H9 (cell line): ENCODE measurements at regions not wholly inside any gene's neighbourhood (a gene's known extent, or its start where the extent isn't known, plus 50 kb on each side); places are given as distances from the start of the nearest gene placed in this dataset.

Source experiments
- DNase-seq: peaks from one replicate; pipeline ENCODE4 v3.0.0-alpha.2; 2017
- H2AFZ ChIP-seq: one replicate; pipeline ENCODE4 v1.6.1; 2013; ENCODE audit warnings: mild to moderate bottlenecking, low read length, control low read depth, moderate library complexity
- H2AK5ac ChIP-seq: 2 replicates; pipeline ENCODE4 v1.6.1; 2013; ENCODE audit warnings: low read length, control low read depth, mixed read lengths; ENCODE audit not compliant: insufficient read length
- H2BK120ac ChIP-seq: one replicate; pipeline ENCODE4 v1.6.1; 2013; ENCODE audit warnings: low read depth, mild to moderate bottlenecking, low read length, control low read depth, inconsistent platforms; ENCODE audit not compliant: poor library complexity, severe bottlenecking
- H2BK12ac ChIP-seq: 2 replicates; pipeline ENCODE4 v1.6.1; 2013; ENCODE audit warnings: low read length, control low read depth, mixed read lengths, low read depth; ENCODE audit not compliant: insufficient read length
- H2BK15ac ChIP-seq: 2 replicates; pipeline ENCODE4 v1.6.1; 2013; ENCODE audit warnings: low read depth, low read length, control low read depth
- H2BK20ac ChIP-seq: one replicate; pipeline ENCODE4 v1.6.1; 2013; ENCODE audit warnings: low read depth, mild to moderate bottlenecking, low read length, control low read depth, inconsistent platforms; ENCODE audit not compliant: poor library complexity, severe bottlenecking
- H2BK5ac ChIP-seq: 2 replicates; pipeline ENCODE4 v1.6.1; 2013; ENCODE audit warnings: low read length, control low read depth, mixed read lengths; ENCODE audit not compliant: insufficient read length
- H3K14ac ChIP-seq: 2 replicates; pipeline ENCODE4 v1.6.1; 2013; ENCODE audit warnings: low read length, control low read depth; ENCODE audit not compliant: insufficient read depth
- H3K18ac ChIP-seq: 2 replicates; pipeline ENCODE4 v1.6.1; 2013; ENCODE audit warnings: low read depth, mild to moderate bottlenecking, mixed read lengths, low read length, control low read depth; ENCODE audit not compliant: insufficient read length
- H3K23ac ChIP-seq: 2 replicates; pipeline ENCODE4 v1.6.1; 2013; ENCODE audit warnings: low read length, control low read depth, mixed read lengths, low read depth; ENCODE audit not compliant: insufficient read length
- H3K23me2 ChIP-seq: 2 replicates; pipeline ENCODE4 v1.6.1; 2013; ENCODE audit warnings: low read depth, mild to moderate bottlenecking, mixed read lengths, low read length, control low read depth; ENCODE audit not compliant: insufficient read length, poor library complexity, severe bottlenecking
- H3K27ac ChIP-seq: 2 replicates; pipeline ENCODE4 v1.5.1; 2013; ENCODE audit warnings: low read length, control low read depth, mixed read lengths, low read depth; ENCODE audit not compliant: insufficient read length
- H3K27me3 ChIP-seq: 2 replicates; pipeline ENCODE4 v1.6.1; 2013; ENCODE audit warnings: low read length, control low read depth, inconsistent platforms; ENCODE audit not compliant: insufficient read depth
- H3K4ac ChIP-seq: 2 replicates; pipeline ENCODE4 v1.6.1; 2013; ENCODE audit warnings: low read depth, mild to moderate bottlenecking, control low read depth, inconsistent platforms, low read length, moderate library complexity
- H3K4me1 ChIP-seq: 2 replicates; pipeline ENCODE4 v1.6.1; 2013; ENCODE audit warnings: low read length, control low read depth, inconsistent platforms; ENCODE audit not compliant: insufficient read depth
- H3K4me2 ChIP-seq: 2 replicates; pipeline ENCODE4 v1.6.1; 2013; ENCODE audit warnings: low read length, control low read depth, mixed read lengths; ENCODE audit not compliant: insufficient read length, insufficient read depth
- H3K56ac ChIP-seq: 2 replicates; pipeline ENCODE4 v1.6.1; 2013; ENCODE audit warnings: low read depth, mild to moderate bottlenecking, mixed read lengths, low read length, control low read depth; ENCODE audit not compliant: insufficient read length
- H3K79me1 ChIP-seq: 2 replicates; pipeline ENCODE4 v1.6.1; 2013; ENCODE audit warnings: low read depth, mild to moderate bottlenecking, moderate library complexity, low read length, control low read depth, inconsistent platforms; ENCODE audit not compliant: insufficient read depth, poor library complexity, severe bottlenecking
- H3K79me2 ChIP-seq: 2 replicates; pipeline ENCODE4 v1.6.1; 2013; ENCODE audit warnings: low read length, control low read depth, inconsistent platforms; ENCODE audit not compliant: insufficient read depth
- H3K9ac ChIP-seq: 2 replicates; pipeline ENCODE4 v1.6.1; 2013; ENCODE audit warnings: low read length, control low read depth, mixed read lengths; ENCODE audit not compliant: insufficient read length; ENCODE audit errors: extremely low read depth
- H3K9me3 ChIP-seq: one replicate; pipeline ENCODE4 v1.6.1; 2013; ENCODE audit warnings: low read depth, low read length, inconsistent platforms; ENCODE audit not compliant: control insufficient read depth
- H3T11ph ChIP-seq: one replicate; pipeline ENCODE4 v1.6.1; 2013; ENCODE audit warnings: mild to moderate bottlenecking, low read length, control low read depth, inconsistent platforms
- H4K20me1 ChIP-seq: one replicate; pipeline ENCODE4 v1.6.1; 2013; ENCODE audit not compliant: control insufficient read depth, insufficient read length, insufficient read depth
- H4K5ac ChIP-seq: 2 replicates; pipeline ENCODE4 v1.6.1; 2013; ENCODE audit warnings: low read depth, mild to moderate bottlenecking, mixed read lengths, low read length, control low read depth; ENCODE audit not compliant: insufficient read length
- H4K8ac ChIP-seq: replicated peaks from 2 replicates; pipeline ENCODE4 v1.6.1; 2013; ENCODE audit warnings: low read length, control low read depth, mixed read lengths, low read depth; ENCODE audit not compliant: insufficient read length
- H4K91ac ChIP-seq: 2 replicates; pipeline ENCODE4 v1.6.1; 2013; ENCODE audit warnings: low read depth, mild to moderate bottlenecking, moderate library complexity, mixed read lengths, low read length, control low read depth; ENCODE audit not compliant: insufficient read length
- H3K27ac Mint-ChIP-seq, 3 experiments: 2 replicates in 2 of 3; 3 replicates in 1 of 3; pipeline ENCODE4 v1.8.0; 2020 to 2021; ENCODE audit warnings: mixed read lengths in 3 of 3, mild to moderate bottlenecking in 1 of 3, moderate library complexity in 1 of 3
- H3K27me3 Mint-ChIP-seq: 2 replicates; pipeline ENCODE4 v1.8.0; 2021; ENCODE audit warnings: low read depth, mild to moderate bottlenecking, moderate library complexity, mixed read lengths
- H3K36me3 Mint-ChIP-seq, 3 experiments: 2 replicates in 2 of 3; 3 replicates in 1 of 3; pipeline ENCODE4 v1.8.0; 2020 to 2021; ENCODE audit warnings: low read depth in 3 of 3, mixed read lengths in 3 of 3; ENCODE audit not compliant: insufficient read depth in 1 of 3
- H3K4me1 Mint-ChIP-seq, 2 experiments: 2 replicates each; pipeline ENCODE4 v1.8.0; 2020; ENCODE audit warnings: mixed read lengths in 2 of 2
- H3K4me3 Mint-ChIP-seq, 2 experiments: 2 replicates in 1 of 2; 3 replicates in 1 of 2; pipeline ENCODE4 v1.8.0; 2020 to 2021; ENCODE audit warnings: mild to moderate bottlenecking in 2 of 2, mixed read lengths in 2 of 2, moderate library complexity in 1 of 2
- H3K9me3 Mint-ChIP-seq, 2 experiments: 2 replicates in 1 of 2; 3 replicates in 1 of 2; pipeline ENCODE4 v1.8.0; 2020; ENCODE audit warnings: mild to moderate bottlenecking in 2 of 2, mixed read lengths in 2 of 2, moderate library complexity in 1 of 2
- WGBS: extraction: QIAGEN DNeasy Blood & Tissue Kit; methylation state at CpG from one replicate; pipeline ENCODE4 v1.1.7; 2013; ENCODE audit warnings: missing lambda C conversion rate, low lambda C conversion rate, mixed read lengths; ENCODE audit not compliant: insufficient read length; ENCODE audit errors: extremely low coverage; 5-methylcytosine and 5-hydroxymethylcytosine counted together
- TF ChIP-seq, protein P1 (sequence below): fragments of 200-600 bp; sonication (generic); conservative IDR thresholded peaks from 3 replicates; pipeline ENCODE4 v1.8.0; 2021; ENCODE audit warnings: antibody characterized with exemption, mild to moderate bottlenecking

DNA sequence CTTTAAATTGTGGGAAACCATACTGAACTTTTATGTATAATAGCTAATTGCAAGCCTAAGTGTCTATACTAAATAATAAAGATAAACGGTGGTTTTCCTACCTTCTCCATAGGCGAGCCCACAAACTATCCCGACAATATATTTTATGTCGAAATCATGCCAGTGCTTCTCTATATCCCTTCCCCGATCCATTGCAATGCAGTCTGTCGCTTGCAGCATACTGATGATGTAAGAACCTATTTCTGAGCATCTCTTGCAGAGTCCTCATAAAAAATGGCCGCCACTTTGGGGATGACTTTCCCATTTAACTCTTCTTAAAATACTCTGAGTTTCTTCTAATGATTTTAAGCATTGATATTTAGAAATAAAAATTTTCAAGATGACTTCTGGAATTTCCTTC lies 58.1 kb upstream of the TLR3 start:
- Histone ChIP-seq H3K4me2 (no peak overlapping the region), H3K56ac (no peak overlapping the region), H2BK120ac (no peak overlapping the region), H3K23me2 (no peaks in the 10 kb centered on the region), H3K9ac (no peak overlapping the region), H2BK20ac (no peak overlapping the region), H3K23ac (no peak overlapping the region), H3K79me1 (no peaks in the 10 kb centered on the region), H3K18ac (no peak overlapping the region), H4K5ac (no peak overlapping the region), H3K27me3 (no peaks in the 10 kb centered on the region), H3K27ac (no peak overlapping the region), H2BK5ac (no peak overlapping the region), H4K91ac (no peak overlapping the region), H3K9me3 (no peaks in the 10 kb centered on the region), H3T11ph (no peak overlapping the region), H4K8ac (no peak overlapping the region), H4K20me1 (no peaks in the 10 kb centered on the region), H3K4me1 (peaks cover 7% of the 10 kb centered on the region; the same call in 1 of the 2 replicates), H3K4ac (no peak overlapping the region), H2AFZ (no peak overlapping the region), H3K14ac (no peak overlapping the region), H2BK12ac (no peak overlapping the region), H3K79me2 (no peaks in the 10 kb centered on the region), H2AK5ac (no peak overlapping the region), H2BK15ac (no peak overlapping the region)
- DNase-seq, result no peak
- Mint-ChIP-seq H3K9me3 (no peaks in the 10 kb centered on the region; a peak in 1 of 5 replicates), H3K27me3 (no peaks in the 10 kb centered on the region), H3K4me3 (no peak overlapping the region), H3K4me1 (peaks cover 31 to 32% of the 10 kb centered on the region in 2 experiments), H3K36me3 (peaks cover 0 to 14% (median 3%) of the 10 kb centered on the region in 3 experiments; a peak in 3 of 7 replicates), H3K27ac (no peak overlapping the region)
- TF ChIP-seq, protein P1, sequence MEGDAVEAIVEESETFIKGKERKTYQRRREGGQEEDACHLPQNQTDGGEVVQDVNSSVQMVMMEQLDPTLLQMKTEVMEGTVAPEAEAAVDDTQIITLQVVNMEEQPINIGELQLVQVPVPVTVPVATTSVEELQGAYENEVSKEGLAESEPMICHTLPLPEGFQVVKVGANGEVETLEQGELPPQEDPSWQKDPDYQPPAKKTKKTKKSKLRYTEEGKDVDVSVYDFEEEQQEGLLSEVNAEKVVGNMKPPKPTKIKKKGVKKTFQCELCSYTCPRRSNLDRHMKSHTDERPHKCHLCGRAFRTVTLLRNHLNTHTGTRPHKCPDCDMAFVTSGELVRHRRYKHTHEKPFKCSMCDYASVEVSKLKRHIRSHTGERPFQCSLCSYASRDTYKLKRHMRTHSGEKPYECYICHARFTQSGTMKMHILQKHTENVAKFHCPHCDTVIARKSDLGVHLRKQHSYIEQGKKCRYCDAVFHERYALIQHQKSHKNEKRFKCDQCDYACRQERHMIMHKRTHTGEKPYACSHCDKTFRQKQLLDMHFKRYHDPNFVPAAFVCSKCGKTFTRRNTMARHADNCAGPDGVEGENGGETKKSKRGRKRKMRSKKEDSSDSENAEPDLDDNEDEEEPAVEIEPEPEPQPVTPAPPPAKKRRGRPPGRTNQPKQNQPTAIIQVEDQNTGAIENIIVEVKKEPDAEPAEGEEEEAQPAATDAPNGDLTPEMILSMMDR, result no peak
- WGBS, result no CpG with 5 or more reads among the region's 7 CpGs
